ENCODE measurements at regions not wholly inside any gene's neighbourhood (a gene's known extent, or its start where the extent isn't known, plus 50 kb on each side); places are given as distances from the start of the nearest gene placed in this dataset.

- Histone ChIP-seq H3K14ac (ENCODE audit: insufficient read depth, low read length) (no peak overlapping the region), H3K18ac (ENCODE audit: insufficient read length, low read depth, low read length) (no peak overlapping the region), H3K4me1 (ENCODE audit: insufficient read depth, low read length) (no peaks in the 10 kb centered on the region), H2BK12ac (ENCODE audit: insufficient read length, low read depth, low read length) (no peak overlapping the region), H3K23ac (ENCODE audit: insufficient read length, low read depth, low read length) (no peak overlapping the region), H3K4ac (ENCODE audit: low read depth, low read length) (no peak overlapping the region), H2AK5ac (ENCODE audit: insufficient read length, low read length) (no peak overlapping the region), H3K27ac (ENCODE audit: insufficient read length, low read depth, low read length) (no peak overlapping the region), H3K79me1 (ENCODE audit: insufficient read depth, low read depth, low read length, poor library complexity, severe bottlenecking) (no peaks in the 10 kb centered on the region), H3K27me3 (ENCODE audit: insufficient read depth, low read length) (no peaks in the 10 kb centered on the region), H4K91ac (ENCODE audit: insufficient read length, low read depth, low read length) (no peak overlapping the region), H3K79me2 (ENCODE audit: insufficient read depth, low read length) (no peaks in the 10 kb centered on the region), H2BK15ac (ENCODE audit: low read depth, low read length) (no peak overlapping the region), H4K5ac (ENCODE audit: insufficient read length, low read depth, low read length) (no peak overlapping the region), H2BK20ac (ENCODE audit: low read depth, low read length, poor library complexity, severe bottlenecking) (no peak overlapping the region), H3K56ac (ENCODE audit: insufficient read length, low read depth, low read length) (no peak overlapping the region), H2BK5ac (ENCODE audit: insufficient read length, low read length) (no peak overlapping the region), H3K9ac (ENCODE audit: extremely low read depth, insufficient read length, low read length) (no peak overlapping the region), H3K9me3 (ENCODE audit: control insufficient read depth, low read depth, low read length) (no peaks in the 10 kb centered on the region), H2AFZ (ENCODE audit: low read length) (no peak overlapping the region), H3T11ph (ENCODE audit: low read length) (no peak overlapping the region), H3K23me2 (ENCODE audit: insufficient read length, low read depth, low read length, poor library complexity, severe bottlenecking) (no peaks in the 10 kb centered on the region), H2BK120ac (ENCODE audit: low read depth, low read length, poor library complexity, severe bottlenecking) (no peak overlapping the region), H3K4me2 (ENCODE audit: insufficient read depth, insufficient read length, low read length) (no peak overlapping the region), H4K20me1 (ENCODE audit: control insufficient read depth, insufficient read depth, insufficient read length) (no peaks in the 10 kb centered on the region), H4K8ac (replicated peaks; ENCODE audit: insufficient read length, low read depth, low read length) (no peak overlapping the region)
- Mint-ChIP-seq H3K4me1 (peaks cover 6 to 13% of the 10 kb centered on the region in 2 experiments), H3K27me3 (ENCODE audit: low read depth) (no peaks in the 10 kb centered on the region), H3K4me3 (no peak overlapping the region; a peak in 1 of 5 replicates), H3K36me3 (ENCODE audit: insufficient read depth in 1 of 3, low read depth in 3 of 3) (no peaks in the 10 kb centered on the region), H3K27ac (peak overlapping the region in 1 of 3 experiments; percentile 25; a peak in 2 of 7 replicates), H3K9me3 (no peaks in the 10 kb centered on the region)
- no peak for DNase-seq
- WGBS (ENCODE audit: extremely low coverage, insufficient read length, low lambda C conversion rate), result no CpG with 5 or more reads among the region's 1 CpG
- TF ChIP-seq, protein P1, sequence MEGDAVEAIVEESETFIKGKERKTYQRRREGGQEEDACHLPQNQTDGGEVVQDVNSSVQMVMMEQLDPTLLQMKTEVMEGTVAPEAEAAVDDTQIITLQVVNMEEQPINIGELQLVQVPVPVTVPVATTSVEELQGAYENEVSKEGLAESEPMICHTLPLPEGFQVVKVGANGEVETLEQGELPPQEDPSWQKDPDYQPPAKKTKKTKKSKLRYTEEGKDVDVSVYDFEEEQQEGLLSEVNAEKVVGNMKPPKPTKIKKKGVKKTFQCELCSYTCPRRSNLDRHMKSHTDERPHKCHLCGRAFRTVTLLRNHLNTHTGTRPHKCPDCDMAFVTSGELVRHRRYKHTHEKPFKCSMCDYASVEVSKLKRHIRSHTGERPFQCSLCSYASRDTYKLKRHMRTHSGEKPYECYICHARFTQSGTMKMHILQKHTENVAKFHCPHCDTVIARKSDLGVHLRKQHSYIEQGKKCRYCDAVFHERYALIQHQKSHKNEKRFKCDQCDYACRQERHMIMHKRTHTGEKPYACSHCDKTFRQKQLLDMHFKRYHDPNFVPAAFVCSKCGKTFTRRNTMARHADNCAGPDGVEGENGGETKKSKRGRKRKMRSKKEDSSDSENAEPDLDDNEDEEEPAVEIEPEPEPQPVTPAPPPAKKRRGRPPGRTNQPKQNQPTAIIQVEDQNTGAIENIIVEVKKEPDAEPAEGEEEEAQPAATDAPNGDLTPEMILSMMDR (conservative IDR thresholded peaks at IDR 0.05), result no peak
Measured at GRCh38 chr2:181780047-181780651, 99.8 kb upstream of the NEUROD1 start.

Measured in H9 (cell line).